NCI-H774 (cell line): ENCODE measurements at regions not wholly inside any gene's neighbourhood (a gene's known extent, or its start where the extent isn't known, plus 50 kb on each side); places are given as distances from the start of the nearest gene placed in this dataset.

Experiments
- DNase-seq: peaks from one replicate; lab custom pipeline; 2025; lab: John Stamatoyannopoulos, UW

DNA sequence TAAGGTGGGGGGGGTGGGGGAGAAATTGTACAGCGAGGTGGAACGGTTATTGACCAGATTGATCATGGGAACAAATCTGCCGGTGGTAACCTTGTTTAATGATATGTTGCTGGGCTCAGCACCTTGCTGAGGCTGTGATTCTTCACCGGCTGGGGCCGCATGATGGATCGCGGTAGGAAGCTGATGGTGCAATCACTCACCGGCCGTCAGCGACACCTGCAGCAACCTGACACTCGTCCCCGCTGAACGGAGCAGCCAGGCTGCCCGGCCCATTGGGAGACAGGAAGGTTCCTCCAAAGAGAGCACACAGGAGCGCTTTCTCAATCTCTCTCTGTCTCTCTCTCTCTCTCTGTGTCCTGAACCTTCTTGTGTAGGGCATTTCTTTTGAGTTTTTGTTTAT lies 128.5 kb upstream of the RRP15 start:
- DNase-seq = peak; percentile 65

GRCh38 chr1:218163371-218163770 lies 121.7 kb upstream of the RRP15 start:
- DNase-seq = no peak

GRCh38 chr1:218164111-218164929 lies 120.8 kb upstream of the RRP15 start:
- peak; percentile 61 for DNase-seq

DNA sequence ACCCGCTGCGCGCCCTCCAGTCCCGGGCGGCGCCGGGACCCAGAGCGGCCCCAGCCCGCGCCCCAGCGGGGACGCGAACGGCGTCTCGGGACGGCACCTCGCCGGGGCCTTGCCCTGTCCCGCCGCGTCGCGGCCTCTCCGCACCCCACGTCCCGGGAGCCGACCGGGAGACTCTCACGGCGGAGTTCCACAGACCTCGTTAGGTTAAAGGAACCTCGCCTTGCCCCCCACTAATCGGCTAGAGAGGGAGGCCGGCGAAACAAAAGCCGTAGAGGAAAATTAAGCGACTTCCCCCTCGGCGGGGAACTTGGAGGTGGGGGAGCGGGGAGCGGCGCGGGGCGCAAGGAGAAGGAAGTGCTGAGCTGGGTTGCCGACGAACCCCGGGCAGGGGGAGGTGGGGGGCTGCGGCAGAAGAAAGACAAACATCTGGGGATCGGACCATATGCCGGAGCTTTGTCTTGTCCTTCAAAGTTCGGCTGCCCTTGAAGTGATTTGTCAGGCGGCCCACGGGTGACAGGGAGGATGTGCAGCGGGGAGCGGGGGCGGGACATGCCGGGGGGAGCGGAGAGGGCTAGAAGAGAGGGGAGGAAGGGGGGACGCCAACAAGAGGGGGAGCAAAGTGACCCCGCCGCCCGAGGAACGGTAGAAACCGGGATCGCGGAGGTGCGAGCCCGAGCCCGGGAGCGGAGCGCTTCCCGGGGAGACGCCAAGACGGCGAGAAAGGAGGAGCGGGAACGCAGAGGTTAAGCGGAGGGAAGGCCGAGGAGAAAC lies 120.0 kb upstream of the RRP15 start:
- peak; percentile 61 for DNase-seq

DNA sequence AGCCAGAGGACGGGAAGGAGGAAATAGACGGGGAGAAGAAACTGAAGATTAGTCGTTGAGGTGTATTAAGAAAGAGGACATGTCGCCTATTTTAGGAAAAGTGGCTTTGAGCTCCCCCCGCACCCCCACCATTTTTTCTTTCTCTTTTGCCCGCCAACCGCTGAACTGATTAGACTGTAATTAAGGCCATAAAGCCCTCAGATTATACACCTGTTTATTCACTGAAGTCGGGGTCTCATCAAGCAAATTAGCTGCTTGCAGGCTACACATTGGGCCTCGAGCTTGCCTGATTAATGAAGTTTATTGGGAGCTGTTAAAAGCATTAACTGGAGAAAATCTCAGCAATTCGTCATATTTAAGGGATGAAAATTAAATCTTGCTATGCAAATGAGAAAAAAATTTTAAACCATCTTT lies 119.4 kb upstream of the RRP15 start:
- DNase-seq = peak; percentile 61

DNA sequence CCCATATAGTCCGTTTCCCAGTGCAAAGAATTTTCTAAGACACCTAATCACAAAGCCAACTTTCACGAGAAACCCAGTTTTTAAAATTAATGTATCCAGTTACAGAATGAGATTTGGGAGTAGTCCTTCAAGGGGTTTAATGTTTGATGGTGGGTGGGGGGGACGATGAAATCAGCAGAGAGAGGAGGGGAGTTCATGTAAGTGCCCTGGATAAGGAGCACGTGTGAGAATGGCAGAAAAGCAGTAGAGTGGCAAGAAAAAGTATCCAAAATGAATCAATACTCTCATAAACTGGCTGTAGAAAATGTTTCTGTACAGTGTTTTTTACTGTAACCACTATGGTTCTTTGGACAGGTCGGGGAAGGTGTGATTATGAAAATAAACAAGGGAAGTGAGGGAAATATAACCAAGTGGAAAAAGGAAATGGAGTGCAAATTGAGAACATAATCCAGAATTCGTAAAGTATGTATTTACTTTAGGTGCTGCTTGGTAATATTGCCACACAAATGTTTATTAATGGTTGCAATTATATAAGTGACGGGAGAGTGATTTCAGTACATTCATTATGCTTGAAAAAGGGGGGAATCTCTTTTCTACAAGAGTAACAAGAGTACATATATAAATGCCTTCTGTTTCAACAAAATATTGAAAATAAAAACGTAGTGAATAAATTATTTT lies 118.7 kb upstream of the RRP15 start:
- DNase-seq = no peak

GRCh38 chr1:218171302-218171893 lies 113.7 kb upstream of the RRP15 start:
- peak; percentile 73 for DNase-seq

DNA sequence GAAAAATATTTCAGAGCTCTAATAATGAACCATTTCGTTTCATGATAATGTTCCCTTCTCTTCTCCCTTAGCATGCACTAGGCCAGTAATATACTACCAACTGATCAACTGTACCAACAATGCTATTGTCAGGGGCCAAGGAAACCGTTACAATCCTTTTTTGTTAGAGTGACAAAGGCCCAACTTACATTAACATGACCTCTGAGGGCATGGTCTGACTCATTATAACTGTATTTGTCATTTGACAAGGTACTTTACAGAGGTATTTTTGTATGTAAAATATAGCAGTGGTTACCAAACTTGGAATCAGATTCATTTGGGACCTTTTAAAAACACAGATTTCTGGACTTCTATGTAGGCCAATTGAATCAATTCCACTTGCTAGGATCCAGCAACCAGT lies 102.6 kb upstream of the RRP15 start:
- no peak for DNase-seq

GRCh38 chr1:218200979-218201378 lies 84.1 kb upstream of the RRP15 start:
- DNase-seq = no peak

DNA sequence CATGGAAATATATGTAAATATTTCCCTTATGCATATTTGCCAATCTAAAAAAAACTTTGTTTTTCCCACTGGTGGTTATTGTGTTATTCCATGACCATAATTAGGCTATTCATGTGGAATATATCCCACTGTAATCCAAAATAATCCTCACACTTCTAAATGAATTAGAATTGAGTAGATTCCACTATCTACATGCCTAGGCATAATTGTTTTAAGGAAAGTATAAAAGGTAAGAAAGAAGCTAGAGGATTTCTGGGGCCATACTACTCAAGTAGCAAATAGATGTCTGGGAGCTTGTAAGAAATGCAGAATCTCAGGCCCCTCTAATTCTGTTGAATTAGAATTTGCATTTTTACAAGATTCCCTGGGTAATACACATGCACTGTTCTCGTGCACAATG lies 83.5 kb upstream of the RRP15 start:
- no peak for DNase-seq

DNA sequence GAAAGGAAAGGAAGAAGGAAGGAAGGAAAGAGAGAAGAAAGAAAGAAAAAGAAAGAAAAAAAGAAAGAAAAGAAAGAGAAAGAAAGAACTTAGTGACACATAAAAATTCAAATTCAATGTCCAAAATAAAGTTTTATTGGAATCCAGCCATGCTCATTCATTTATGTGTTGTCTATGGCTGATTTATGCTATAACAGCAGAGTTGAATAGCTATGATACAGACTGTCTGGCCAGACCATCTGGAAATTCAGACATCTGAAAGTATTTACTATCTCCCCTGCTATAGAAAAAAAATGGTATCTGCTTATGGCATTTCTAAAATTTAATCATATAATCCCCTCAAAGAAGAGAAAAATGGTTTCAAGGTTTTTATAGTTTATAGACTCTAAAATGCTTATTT lies 79.4 kb upstream of the RRP15 start:
- no peak for DNase-seq

GRCh38 chr1:218207194-218207593 lies 77.9 kb upstream of the RRP15 start:
- DNase-seq = no peak

DNA sequence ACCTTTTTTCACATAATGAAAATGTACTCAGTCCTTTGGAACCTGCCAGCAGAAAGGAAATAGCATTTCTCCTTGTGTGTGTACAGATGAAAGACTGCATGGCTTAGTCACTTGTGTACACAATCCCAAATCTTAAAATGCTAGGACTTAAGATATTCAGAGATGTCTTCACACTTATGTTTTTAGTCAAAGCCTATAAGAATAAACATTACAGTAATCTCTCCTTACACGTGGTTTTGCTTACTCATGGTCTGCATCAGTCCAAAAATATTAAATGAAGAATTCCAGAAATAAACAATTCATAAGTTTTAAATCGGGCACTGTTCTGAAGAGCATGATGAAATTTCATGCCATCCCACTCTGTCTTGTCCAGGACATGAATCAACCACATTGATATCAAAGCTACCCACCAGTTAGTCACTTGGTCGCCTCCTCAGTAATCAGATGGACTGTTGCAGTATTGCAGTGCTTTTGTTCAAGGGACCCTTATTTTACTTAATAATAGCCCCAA lies 75.7 kb upstream of the RRP15 start:
- DNase-seq = no peak

DNA sequence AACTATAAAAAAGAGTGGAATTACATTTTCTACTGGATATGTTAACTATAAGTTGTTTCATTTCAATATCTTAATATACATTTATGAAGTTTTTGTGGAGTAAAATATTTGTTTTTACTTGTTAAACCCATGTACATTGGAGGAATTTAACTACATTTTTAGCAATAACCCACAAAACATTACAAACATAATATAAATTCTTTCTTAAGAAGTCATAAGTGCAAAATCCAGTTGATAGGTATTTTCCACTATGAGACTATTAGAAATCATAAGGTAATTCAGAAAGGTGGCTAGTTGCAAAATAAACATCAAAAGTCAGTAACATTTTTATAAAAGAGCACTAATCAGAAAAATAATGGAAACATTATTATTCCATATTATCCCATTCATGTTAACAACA lies 73.9 kb upstream of the RRP15 start:
- DNase-seq = no peak

GRCh38 chr1:218217040-218217439 lies 68.1 kb upstream of the RRP15 start:
- no peak for DNase-seq

DNA sequence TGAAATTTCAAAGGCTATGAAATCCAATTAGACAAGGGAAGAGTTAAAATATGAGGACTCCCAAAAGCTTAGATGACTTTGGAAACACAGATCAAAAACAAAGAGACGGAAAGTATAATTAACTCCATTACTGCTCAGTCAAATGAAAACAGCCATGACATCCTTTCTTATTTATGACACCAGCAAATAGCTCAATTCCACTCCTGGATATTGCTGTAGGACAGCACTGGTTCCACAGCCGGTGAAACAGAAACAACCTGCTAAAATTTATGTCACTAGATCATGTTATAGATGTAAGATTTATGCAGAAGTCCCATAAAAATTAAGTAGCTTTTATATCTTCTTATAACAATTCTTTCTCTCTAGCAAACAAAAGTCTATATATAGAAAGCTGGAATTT lies 65.6 kb upstream of the RRP15 start:
- DNase-seq = no peak

GRCh38 chr1:218224101-218224500 lies 61.0 kb upstream of the RRP15 start:
- DNase-seq = no peak

DNA sequence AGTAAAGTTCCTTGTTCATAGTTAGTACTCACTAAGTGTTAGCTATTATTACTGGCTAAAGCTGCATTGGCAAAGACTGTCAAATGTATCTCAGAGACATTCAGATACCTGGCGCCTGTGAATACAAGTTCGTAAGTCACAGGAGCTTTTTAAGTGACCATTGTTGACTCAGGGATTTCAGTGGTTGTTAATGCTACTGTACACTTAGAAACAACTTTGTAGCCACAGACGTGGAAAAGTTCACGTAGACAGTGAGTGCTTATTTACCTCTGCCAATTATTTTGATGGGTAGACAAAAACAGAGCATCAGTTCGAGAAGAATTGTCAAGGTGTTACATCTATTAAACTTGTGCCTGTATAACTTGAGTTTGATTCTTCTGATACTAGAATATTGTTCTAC lies 59.1 kb upstream of the RRP15 start:
- no peak for DNase-seq
